ENCODE measurements at regions not wholly inside any gene's neighbourhood (a gene's known extent, or its start where the extent isn't known, plus 50 kb on each side); places are given as distances from the start of the nearest gene placed in this dataset.

DNA sequence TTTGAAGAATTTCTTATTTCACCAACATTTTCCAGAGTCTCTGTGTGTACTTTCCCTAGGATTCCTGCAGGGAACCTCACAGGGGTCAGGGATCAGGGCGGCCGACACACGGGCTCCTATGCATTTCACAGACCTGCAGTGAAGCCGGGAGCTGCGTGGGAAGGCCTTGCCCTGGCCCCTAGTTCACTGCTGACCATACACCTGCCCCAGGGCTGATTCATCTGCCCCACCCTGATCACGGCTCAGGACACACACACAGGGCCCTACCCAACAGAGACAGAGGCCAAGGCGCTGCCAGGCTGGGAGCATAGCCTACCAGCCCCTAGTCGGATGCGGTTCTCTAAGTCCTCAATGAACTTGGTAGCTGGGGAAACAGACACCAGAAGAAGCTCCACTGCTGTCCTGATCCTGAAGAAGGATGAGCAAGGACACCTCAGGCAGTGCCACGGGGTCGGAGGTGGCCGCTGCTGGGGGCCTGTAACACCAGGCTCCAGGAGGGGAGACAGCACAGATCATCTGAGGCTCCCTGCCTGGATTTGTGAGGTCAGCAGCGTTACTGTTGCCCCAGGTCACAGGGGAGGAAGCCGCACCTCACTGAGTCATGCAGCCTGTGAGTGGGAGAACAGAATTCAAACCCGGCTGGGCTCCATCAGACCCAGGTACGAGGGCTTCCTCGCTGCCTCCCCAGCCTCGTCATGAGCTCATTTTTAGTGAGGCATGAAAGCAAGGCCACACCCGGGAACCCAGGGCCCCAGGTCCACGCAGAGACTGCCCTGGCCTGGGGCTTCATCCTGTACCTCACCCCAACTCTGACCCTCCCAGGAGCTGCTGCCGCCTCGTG, 278.8 kb upstream of the PPP2R2D start:
- Histone ChIP-seq H3K9me2 (replicated peaks; ENCODE audit: control insufficient read depth, low read length) (no peaks in the 10 kb centered on the region), H3K4me3 (ENCODE audit: low read length) (no peak overlapping the region), H3K4me2 (ENCODE audit: low read length) (no peak overlapping the region), H3K27me3 (ENCODE audit: control insufficient read depth, low read length) (no peaks in the 10 kb centered on the region), H3K4me1 (ENCODE audit: control insufficient read depth, low read length) (no peaks in the 10 kb centered on the region), H3K9me3 (ENCODE audit: control insufficient read depth, insufficient read depth, low read length) (peaks cover 10% of the 10 kb centered on the region; the same call in 1 of the 2 replicates), H4K20me1 (ENCODE audit: control insufficient read depth, insufficient read depth, low read depth, low read length) (no peaks in the 10 kb centered on the region), H3F3A (ENCODE audit: control insufficient read depth, insufficient read depth) (no peaks in the 10 kb centered on the region), H3K36me3 (ENCODE audit: control insufficient read depth, low read length) (no peaks in the 10 kb centered on the region), H3K27ac (ENCODE audit: low read depth, low read length) (no peak overlapping the region), H3K79me2 (ENCODE audit: control insufficient read depth, low read length) (no peaks in the 10 kb centered on the region)
- TF ChIP-seq, protein P1, sequence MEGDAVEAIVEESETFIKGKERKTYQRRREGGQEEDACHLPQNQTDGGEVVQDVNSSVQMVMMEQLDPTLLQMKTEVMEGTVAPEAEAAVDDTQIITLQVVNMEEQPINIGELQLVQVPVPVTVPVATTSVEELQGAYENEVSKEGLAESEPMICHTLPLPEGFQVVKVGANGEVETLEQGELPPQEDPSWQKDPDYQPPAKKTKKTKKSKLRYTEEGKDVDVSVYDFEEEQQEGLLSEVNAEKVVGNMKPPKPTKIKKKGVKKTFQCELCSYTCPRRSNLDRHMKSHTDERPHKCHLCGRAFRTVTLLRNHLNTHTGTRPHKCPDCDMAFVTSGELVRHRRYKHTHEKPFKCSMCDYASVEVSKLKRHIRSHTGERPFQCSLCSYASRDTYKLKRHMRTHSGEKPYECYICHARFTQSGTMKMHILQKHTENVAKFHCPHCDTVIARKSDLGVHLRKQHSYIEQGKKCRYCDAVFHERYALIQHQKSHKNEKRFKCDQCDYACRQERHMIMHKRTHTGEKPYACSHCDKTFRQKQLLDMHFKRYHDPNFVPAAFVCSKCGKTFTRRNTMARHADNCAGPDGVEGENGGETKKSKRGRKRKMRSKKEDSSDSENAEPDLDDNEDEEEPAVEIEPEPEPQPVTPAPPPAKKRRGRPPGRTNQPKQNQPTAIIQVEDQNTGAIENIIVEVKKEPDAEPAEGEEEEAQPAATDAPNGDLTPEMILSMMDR (IDR thresholded peaks at IDR 0.05; ENCODE audit: low read depth, low read length, poor library complexity, severe bottlenecking) = no peak
- no peak for TF ChIP-seq EZH2phosphoT487 (IDR thresholded peaks at IDR 0.05; ENCODE audit: borderline replicate concordance, low read length)

DNA sequence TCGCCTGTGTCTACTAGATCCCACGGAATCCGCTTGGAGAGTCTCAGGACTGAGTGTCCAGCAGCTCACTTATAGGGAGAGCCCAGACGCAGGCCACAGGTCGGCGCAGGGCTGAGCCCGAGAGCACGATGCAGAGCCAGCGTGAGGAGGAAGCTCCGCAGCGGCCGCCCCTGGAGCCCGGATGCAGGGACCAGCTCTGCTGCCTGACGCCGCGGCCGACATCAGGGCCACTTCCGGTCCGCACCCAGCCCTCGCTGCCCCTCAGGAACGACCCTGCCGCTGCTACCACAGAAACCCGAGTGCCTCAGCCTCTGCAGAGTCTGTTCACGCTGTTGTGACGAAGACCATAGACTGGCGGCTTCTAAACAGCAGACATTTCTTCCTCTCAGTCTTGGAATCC, 275.8 kb upstream of the PPP2R2D start:
- no peaks in the 10 kb centered on the region for H3K4me1 ChIP-seq (ENCODE audit: control insufficient read depth, low read length)
- TF ChIP-seq EZH2phosphoT487 (IDR thresholded peaks at IDR 0.05; ENCODE audit: borderline replicate concordance, low read length) = no peak
- TF ChIP-seq, protein P1 (IDR thresholded peaks at IDR 0.05; ENCODE audit: low read depth, low read length, poor library complexity, severe bottlenecking) = no peak
- H3K4me3 ChIP-seq (ENCODE audit: low read length) = no peak overlapping the region
- H3K9me2 ChIP-seq (replicated peaks; ENCODE audit: control insufficient read depth, low read length) = no peaks in the 10 kb centered on the region
- no peak overlapping the region for H3K4me2 ChIP-seq (ENCODE audit: low read length)
- no peaks in the 10 kb centered on the region for H3K36me3 ChIP-seq (ENCODE audit: control insufficient read depth, low read length)
- H4K20me1 ChIP-seq (ENCODE audit: control insufficient read depth, insufficient read depth, low read depth, low read length) = no peaks in the 10 kb centered on the region
- H3K9me3 ChIP-seq (ENCODE audit: control insufficient read depth, insufficient read depth, low read length) = peaks cover 10% of the 10 kb centered on the region; the same call in 1 of the 2 replicates
- H3F3A ChIP-seq (ENCODE audit: control insufficient read depth, insufficient read depth) = no peaks in the 10 kb centered on the region
- H3K79me2 ChIP-seq (ENCODE audit: control insufficient read depth, low read length) = no peaks in the 10 kb centered on the region
- H3K27me3 ChIP-seq (ENCODE audit: control insufficient read depth, low read length) = no peaks in the 10 kb centered on the region
- no peak overlapping the region for H3K27ac ChIP-seq (ENCODE audit: low read depth, low read length)

DNA sequence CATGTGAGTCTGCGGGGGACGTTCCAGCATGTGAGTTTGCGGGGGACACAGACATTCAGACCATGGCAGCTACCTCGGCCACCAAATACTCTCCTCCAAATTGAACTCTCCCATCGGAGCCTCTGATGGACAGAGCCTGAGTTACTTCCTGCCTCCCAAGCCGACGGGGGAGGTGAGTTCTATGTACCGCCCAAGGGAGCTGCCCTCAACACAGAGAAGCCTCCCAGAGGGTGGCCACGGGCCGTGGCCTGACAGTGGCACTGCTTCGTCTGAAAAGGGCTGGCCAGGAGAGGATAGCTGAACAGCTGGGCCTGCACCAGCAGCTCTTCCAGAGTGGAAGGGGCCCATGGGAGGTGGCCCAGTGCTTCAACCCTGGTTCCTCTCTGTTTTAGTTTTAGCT, 274.5 kb upstream of the PPP2R2D start:
- Histone ChIP-seq H3K27me3 (ENCODE audit: control insufficient read depth, low read length) (no peaks in the 10 kb centered on the region), H3K9me3 (ENCODE audit: control insufficient read depth, insufficient read depth, low read length) (peaks cover 10% of the 10 kb centered on the region; the same call in 1 of the 2 replicates), H3K36me3 (ENCODE audit: control insufficient read depth, low read length) (no peaks in the 10 kb centered on the region), H3K4me1 (ENCODE audit: control insufficient read depth, low read length) (no peaks in the 10 kb centered on the region), H3K9me2 (replicated peaks; ENCODE audit: control insufficient read depth, low read length) (no peaks in the 10 kb centered on the region), H3K79me2 (ENCODE audit: control insufficient read depth, low read length) (no peaks in the 10 kb centered on the region), H3K4me3 (ENCODE audit: low read length) (no peak overlapping the region), H3K4me2 (ENCODE audit: low read length) (no peak overlapping the region), H4K20me1 (ENCODE audit: control insufficient read depth, insufficient read depth, low read depth, low read length) (no peaks in the 10 kb centered on the region), H3F3A (ENCODE audit: control insufficient read depth, insufficient read depth) (no peaks in the 10 kb centered on the region), H3K27ac (ENCODE audit: low read depth, low read length) (no peak overlapping the region)
- no peak for TF ChIP-seq EZH2phosphoT487 (IDR thresholded peaks at IDR 0.05; ENCODE audit: borderline replicate concordance, low read length)
- TF ChIP-seq, protein P1 (IDR thresholded peaks at IDR 0.05; ENCODE audit: low read depth, low read length, poor library complexity, severe bottlenecking) = no peak

Measured in DOHH2 (cell line).